CD4-positive, alpha-beta T cell treated with Interferon alpha-2 for 1 hour (primary cell): ENCODE measurements at regions not wholly inside any gene's neighbourhood (a gene's known extent, or its start where the extent isn't known, plus 50 kb on each side); places are given as distances from the start of the nearest gene placed in this dataset.

Experiments used
- DNase-seq, 2 donors: peaks; one replicate each; pipeline ENCODE4 v3.0.0-alpha.2; 2020 to 2022

GRCh38 chr15:39365161-39365560 is 215.7 kb upstream of the THBS1 start:
- no peak for DNase-seq

- DNase-seq, result no peak
These were observed 215.0 kb upstream of the THBS1 start for GRCh38 chr15:39365873-39366272.

GRCh38 chr15:39367596-39367995 is 213.3 kb upstream of the THBS1 start:
- DNase-seq, result no peak

GRCh38 chr15:39369768-39370167 is 211.1 kb upstream of the THBS1 start:
- no peak for DNase-seq

GRCh38 chr15:39376371-39376909 is 204.4 kb upstream of the THBS1 start:
- no peak for DNase-seq

GRCh38 chr15:39381517-39381916 is 199.4 kb upstream of the THBS1 start:
- no peak for DNase-seq

GRCh38 chr15:39388118-39388517 is 192.8 kb upstream of the THBS1 start:
- no peak for DNase-seq

- DNase-seq, result peak in 1 of 2 donors; percentile 6
These were observed 189.6 kb upstream of the THBS1 start for GRCh38 chr15:39391230-39391629.

GRCh38 chr15:39392469-39393047 is 188.3 kb upstream of the THBS1 start:
- DNase-seq, result no peak

- no peak for DNase-seq
These were observed 187.1 kb upstream of the THBS1 start for GRCh38 chr15:39393575-39394335.

- DNase-seq, result no peak
These were observed 186.4 kb upstream of the THBS1 start for GRCh38 chr15:39394496-39394895.

GRCh38 chr15:39396979-39397615 is 183.8 kb upstream of the THBS1 start:
- DNase-seq, result peak in 1 of 2 donors; percentile 71

- no peak for DNase-seq
These were observed 183.0 kb upstream of the THBS1 start for GRCh38 chr15:39397883-39398282.

- no peak for DNase-seq
These were observed 181.3 kb upstream of the THBS1 start for GRCh38 chr15:39399600-39399999.

- no peak for DNase-seq
These were observed 180.9 kb upstream of the THBS1 start for GRCh38 chr15:39400002-39400401.

GRCh38 chr15:39400821-39401550 is 179.9 kb upstream of the THBS1 start:
- no peak for DNase-seq

GRCh38 chr15:39403640-39404117 is 177.2 kb upstream of the THBS1 start:
- DNase-seq, result no peak

- no peak for DNase-seq
These were observed 176.1 kb upstream of the THBS1 start for GRCh38 chr15:39404767-39405181.

- DNase-seq, result no peak
These were observed 174.4 kb upstream of the THBS1 start for GRCh38 chr15:39406485-39406884.

- DNase-seq, result no peak
These were observed 173.8 kb upstream of the THBS1 start for GRCh38 chr15:39407116-39407515.

GRCh38 chr15:39409876-39410530 is 170.9 kb upstream of the THBS1 start:
- no peak for DNase-seq
